ENCODE measurements at regions not wholly inside any gene's neighbourhood (a gene's known extent, or its start where the extent isn't known, plus 50 kb on each side); places are given as distances from the start of the nearest gene placed in this dataset.

- no peak overlapping the region for H3K27ac Mint-ChIP-seq
- peaks cover 2% of the 10 kb centered on the region for H3K27me3 Mint-ChIP-seq
- H3K4me1 Mint-ChIP-seq (ENCODE audit: unreplicated experiment): no peaks in the 10 kb centered on the region
- H3K4me3 Mint-ChIP-seq: no peak overlapping the region
- H3K36me3 Mint-ChIP-seq: peaks cover 5% of the 10 kb centered on the region
- DNase-seq (ENCODE audit: extremely low spot score, unreplicated experiment): no peak
- TF ChIP-seq CTCF (conservative IDR thresholded peaks at IDR 0.05): no peak
- H3K9me3 Mint-ChIP-seq: peaks cover 6% of the 10 kb centered on the region
These were observed 277.4 kb upstream of the GATB start for GRCh38 chr4:152038238-152038637.

GRCh38 chr4:152037435-152037834, 276.6 kb upstream of the GATB start:
- Mint-ChIP-seq H3K27ac (no peak overlapping the region), H3K4me1 (ENCODE audit: unreplicated experiment) (no peaks in the 10 kb centered on the region), H3K36me3 (no peaks in the 10 kb centered on the region), H3K4me3 (no peak overlapping the region), H3K9me3 (no peaks in the 10 kb centered on the region), H3K27me3 (no peaks in the 10 kb centered on the region)
- DNase-seq (ENCODE audit: extremely low spot score, unreplicated experiment): no peak
- TF ChIP-seq CTCF (conservative IDR thresholded peaks at IDR 0.05): no peak

- H3K27ac Mint-ChIP-seq: no peak overlapping the region
- DNase-seq (ENCODE audit: extremely low spot score, unreplicated experiment): no peak
These were observed 272.8 kb upstream of the GATB start for GRCh38 chr4:152033621-152034020.

GRCh38 chr4:152032722-152033131, 271.9 kb upstream of the GATB start:
- H3K27ac Mint-ChIP-seq: no peak overlapping the region
- H3K4me3 Mint-ChIP-seq: no peak overlapping the region
- H3K36me3 Mint-ChIP-seq: no peaks in the 10 kb centered on the region
- DNase-seq (ENCODE audit: extremely low spot score, unreplicated experiment): peak; percentile 1
- H3K4me1 Mint-ChIP-seq (ENCODE audit: unreplicated experiment): no peaks in the 10 kb centered on the region
- no peaks in the 10 kb centered on the region for H3K27me3 Mint-ChIP-seq
- peaks cover 4% of the 10 kb centered on the region for H3K9me3 Mint-ChIP-seq
- TF ChIP-seq CTCF (conservative IDR thresholded peaks at IDR 0.05): no peak

More at GRCh38 chr4:152033621-152034020, 272.8 kb upstream of the GATB start:
- no peak for TF ChIP-seq CTCF (conservative IDR thresholded peaks at IDR 0.05)
- H3K36me3 Mint-ChIP-seq: no peaks in the 10 kb centered on the region
- no peak overlapping the region for H3K4me3 Mint-ChIP-seq
- no peaks in the 10 kb centered on the region for H3K9me3 Mint-ChIP-seq
- no peaks in the 10 kb centered on the region for H3K27me3 Mint-ChIP-seq
- no peaks in the 10 kb centered on the region for H3K4me1 Mint-ChIP-seq (ENCODE audit: unreplicated experiment)

GRCh38 chr4:152029631-152030030, 268.8 kb upstream of the GATB start:
- TF ChIP-seq CTCF (conservative IDR thresholded peaks at IDR 0.05): no peak
- peaks cover 4% of the 10 kb centered on the region for H3K9me3 Mint-ChIP-seq
- H3K27me3 Mint-ChIP-seq: no peaks in the 10 kb centered on the region
- no peak for DNase-seq (ENCODE audit: extremely low spot score, unreplicated experiment)
- no peak overlapping the region for H3K4me3 Mint-ChIP-seq
- H3K27ac Mint-ChIP-seq: no peak overlapping the region
- no peaks in the 10 kb centered on the region for H3K4me1 Mint-ChIP-seq (ENCODE audit: unreplicated experiment)
- H3K36me3 Mint-ChIP-seq: no peaks in the 10 kb centered on the region

GRCh38 chr4:152028131-152028530, 267.3 kb upstream of the GATB start:
- Mint-ChIP-seq H3K4me1 (ENCODE audit: unreplicated experiment) (no peaks in the 10 kb centered on the region), H3K27me3 (no peaks in the 10 kb centered on the region), H3K27ac (no peak overlapping the region), H3K9me3 (peaks cover 4% of the 10 kb centered on the region), H3K4me3 (no peak overlapping the region), H3K36me3 (no peaks in the 10 kb centered on the region)
- TF ChIP-seq CTCF (conservative IDR thresholded peaks at IDR 0.05): no peak
- no peak for DNase-seq (ENCODE audit: extremely low spot score, unreplicated experiment)
